TTC549 (cell line): ENCODE measurements at regions not wholly inside any gene's neighbourhood (a gene's known extent, or its start where the extent isn't known, plus 50 kb on each side); places are given as distances from the start of the nearest gene placed in this dataset.
"Not testable (repeated sequence)": the region's sequence is repeated elsewhere in the genome, so short reads cannot be mapped to it uniquely, and the experiment has no call there.

ENCODE experiments used
- FAIRE-seq: peaks from 2 replicates; lab custom pipeline; 2012; peaks lifted over from hg19 to GRCh38; lab: Jason Lieb, UNC

- not testable (repeated sequence) for FAIRE-seq
Measured at GRCh38 chr6:2302482-2302881, 57.1 kb upstream of the GMDS start.

GRCh38 chr6:2296781-2297180 lies 51.4 kb upstream of the GMDS start:
- FAIRE-seq = no peak
